BLaER1 treated with 17β-estradiol and CSF1 and Interleukin-3, amounts not matched to agents 10 nM and 100 nM (cell line): ENCODE measurements at regions not wholly inside any gene's neighbourhood (a gene's known extent, or its start where the extent isn't known, plus 50 kb on each side); places are given as distances from the start of the nearest gene placed in this dataset.
A peak's percentile ranks its signal among the peaks of the same experiment; 100 is the strongest.

Source experiments
- H3K27ac ChIP-seq, 11 experiments: shearing (Covaris generic); formaldehyde crosslinking; 2 replicates each; pipeline ENCODE4 v1.8.1; 2022
- H3K27me3 ChIP-seq, 11 experiments: shearing (Covaris generic); formaldehyde crosslinking; 2 replicates each; pipeline ENCODE4 v1.8.1; 2022
- H3K36me3 ChIP-seq, 11 experiments: shearing (Covaris generic); formaldehyde crosslinking; 2 replicates each; pipeline ENCODE4 v1.8.1; 2022
- H3K4me1 ChIP-seq, 10 experiments: shearing (Covaris generic); formaldehyde crosslinking; 2 replicates each; pipeline ENCODE4 v1.8.1; 2022
- H3K4me2 ChIP-seq, 11 experiments: shearing (Covaris generic); formaldehyde crosslinking; 2 replicates each; pipeline ENCODE4 v1.8.1; 2022
- H3K4me3 ChIP-seq, 10 experiments: shearing (Covaris generic); formaldehyde crosslinking; 2 replicates each; pipeline ENCODE4 v1.8.1; 2022
- H3K9ac ChIP-seq, 11 experiments: shearing (Covaris generic); formaldehyde crosslinking; 2 replicates each; pipeline ENCODE4 v1.8.1; 2022
- H3K9me3 ChIP-seq, 11 experiments: shearing (Covaris generic); formaldehyde crosslinking; replicated peaks in 1 of 11; 2 replicates each; pipeline ENCODE4 v1.8.1; 2022
- H4K20me1 ChIP-seq, 11 experiments: shearing (Covaris generic); formaldehyde crosslinking; 2 replicates each; pipeline ENCODE4 v1.8.1; 2022
- Cebpa-rat ChIP-seq, 11 experiments: shearing (Covaris generic); IDR thresholded peaks; 2 replicates each; pipeline ENCODE4 v1.8.1; 2022

GRCh38 chr3:30112411-30112810, 494.0 kb upstream of the TGFBR2 start:
- no peaks in the 10 kb centered on the region for H3K9me3 ChIP-seq
- H3K27ac ChIP-seq, result no peak overlapping the region; a peak in 1 of 22 replicates
- H3K4me2 ChIP-seq, result peak overlapping the region in 1 of 11 experiments; percentile 11; a peak in 1 of 22 replicates
- H3K36me3 ChIP-seq, result no peaks in the 10 kb centered on the region
- H4K20me1 ChIP-seq, result no peaks in the 10 kb centered on the region
- H3K4me1 ChIP-seq, result peaks cover 0 to 15% (median 0%) of the 10 kb centered on the region in 10 experiments; a peak in 6 of 20 replicates
- TF ChIP-seq Cebpa-rat (IDR thresholded peaks at IDR 0.05), result no peak
- H3K9ac ChIP-seq, result no peak overlapping the region
- no peaks in the 10 kb centered on the region for H3K27me3 ChIP-seq
- H3K4me3 ChIP-seq, result no peak overlapping the region

DNA sequence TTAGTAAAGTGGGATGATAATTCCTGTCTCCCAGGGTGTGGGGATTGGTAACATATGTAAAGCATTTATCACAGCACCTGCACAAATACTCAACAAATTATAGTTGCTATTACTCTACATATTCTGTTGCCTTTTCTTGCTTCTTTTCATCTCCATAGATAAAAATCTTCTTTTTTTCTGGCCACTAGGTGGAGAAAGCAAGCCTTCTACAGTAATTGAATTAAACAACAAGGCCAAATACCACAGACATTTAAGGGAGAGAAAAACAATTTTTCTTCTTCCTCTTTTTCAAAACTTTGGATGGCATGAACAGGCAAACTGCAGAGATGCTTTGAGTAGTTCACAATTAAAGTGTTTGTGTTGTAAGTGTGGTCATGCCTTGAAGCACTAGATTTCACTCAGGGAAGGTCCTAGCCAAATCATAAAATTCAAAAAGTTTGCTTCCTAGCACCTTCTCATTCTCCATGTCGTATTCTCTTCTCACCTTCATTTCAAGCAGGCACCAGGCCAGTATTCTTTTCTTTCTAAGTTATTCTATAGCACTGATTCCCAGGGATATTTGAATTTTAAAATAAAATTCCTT, 493.4 kb upstream of the TGFBR2 start:
- Histone ChIP-seq H3K4me1 (peaks cover 0 to 15% (median 0%) of the 10 kb centered on the region in 10 experiments; a peak in 6 of 20 replicates), H3K9ac (no peak overlapping the region), H3K27me3 (no peaks in the 10 kb centered on the region), H3K9me3 (no peaks in the 10 kb centered on the region), H3K4me2 (peak overlapping the region in 1 of 11 experiments; percentile 41; a peak in 1 of 22 replicates), H3K36me3 (no peaks in the 10 kb centered on the region), H3K4me3 (no peak overlapping the region), H4K20me1 (no peaks in the 10 kb centered on the region), H3K27ac (peak overlapping the region in 1 of 11 experiments; percentile 9; a peak in 1 of 22 replicates)
- TF ChIP-seq Cebpa-rat (IDR thresholded peaks at IDR 0.05), result no peak

DNA sequence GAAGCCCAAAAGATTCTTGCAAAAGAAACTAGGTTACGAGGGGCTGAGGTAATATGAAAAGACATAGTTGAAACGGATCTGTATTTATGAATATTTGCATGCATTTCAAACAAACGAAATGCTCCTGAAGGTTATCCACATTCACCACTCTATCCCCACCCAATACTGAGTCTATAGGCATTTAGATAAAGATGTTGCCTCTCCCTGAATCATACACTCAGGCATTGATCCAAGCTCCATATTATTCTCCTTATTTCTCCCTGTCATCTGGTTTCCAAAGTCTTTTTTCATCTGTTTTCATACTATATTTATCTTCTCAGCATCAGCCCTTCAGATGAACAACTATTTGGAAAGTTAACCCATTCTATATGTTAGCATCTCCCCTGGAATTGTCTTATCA, 492.5 kb upstream of the TGFBR2 start:
- H3K27me3 ChIP-seq, result no peaks in the 10 kb centered on the region
- no peak overlapping the region for H3K27ac ChIP-seq
- TF ChIP-seq Cebpa-rat (IDR thresholded peaks at IDR 0.05), result no peak
- no peak overlapping the region for H3K9ac ChIP-seq
- no peaks in the 10 kb centered on the region for H3K36me3 ChIP-seq
- no peaks in the 10 kb centered on the region for H4K20me1 ChIP-seq
- H3K4me1 ChIP-seq, result peaks cover 0 to 15% (median 0%) of the 10 kb centered on the region in 10 experiments; a peak in 6 of 20 replicates
- H3K4me3 ChIP-seq, result no peak overlapping the region
- no peak overlapping the region for H3K4me2 ChIP-seq
- no peaks in the 10 kb centered on the region for H3K9me3 ChIP-seq

- Histone ChIP-seq H4K20me1 (no peaks in the 10 kb centered on the region), H3K27me3 (no peaks in the 10 kb centered on the region), H3K9ac (no peak overlapping the region), H3K27ac (no peak overlapping the region), H3K4me2 (no peak overlapping the region), H3K4me3 (no peak overlapping the region), H3K9me3 (no peaks in the 10 kb centered on the region), H3K36me3 (no peaks in the 10 kb centered on the region), H3K4me1 (peaks cover 0 to 15% (median 0%) of the 10 kb centered on the region in 10 experiments; a peak in 6 of 20 replicates)
- no peak for TF ChIP-seq Cebpa-rat (IDR thresholded peaks at IDR 0.05)
Observed at GRCh38 chr3:30114918-30115317, 491.5 kb upstream of the TGFBR2 start.

DNA sequence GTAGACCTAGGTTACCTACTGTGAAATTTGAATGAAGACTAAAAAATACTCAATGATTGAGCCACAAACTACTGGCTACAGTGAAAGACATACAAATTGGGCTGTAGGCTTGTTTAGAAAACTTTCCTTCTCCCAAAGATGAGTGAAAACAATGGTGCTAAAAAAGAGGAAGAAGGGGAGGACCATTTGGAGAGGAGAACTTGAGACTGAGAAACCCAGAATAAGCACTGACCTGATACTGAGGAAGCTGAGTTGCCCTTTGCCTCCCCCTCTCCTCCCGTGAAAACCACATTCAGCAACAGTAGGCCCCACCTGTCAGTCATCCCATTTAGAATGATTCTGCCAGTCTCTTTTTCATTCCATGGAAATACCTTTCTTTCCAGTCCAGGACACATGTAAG, 484.0 kb upstream of the TGFBR2 start:
- no peak for TF ChIP-seq Cebpa-rat (IDR thresholded peaks at IDR 0.05)
- H3K9ac ChIP-seq, result no peak overlapping the region
- peaks cover 0 to 7% (median 0%) of the 10 kb centered on the region in 10 experiments; a peak in 3 of 20 replicates for H3K4me1 ChIP-seq
- peaks cover 0 to 5% (median under 1%) of the 10 kb centered on the region in 11 experiments; a peak in 4 of 22 replicates for H3K9me3 ChIP-seq
- no peaks in the 10 kb centered on the region for H3K27me3 ChIP-seq
- no peaks in the 10 kb centered on the region for H4K20me1 ChIP-seq
- H3K27ac ChIP-seq, result no peak overlapping the region
- H3K36me3 ChIP-seq, result no peaks in the 10 kb centered on the region
- H3K4me3 ChIP-seq, result no peak overlapping the region
- H3K4me2 ChIP-seq, result no peak overlapping the region

- no peak for TF ChIP-seq Cebpa-rat (IDR thresholded peaks at IDR 0.05)
Observed at GRCh38 chr3:30123224-30123623, 483.2 kb upstream of the TGFBR2 start.

GRCh38 chr3:30123755-30124154, 482.6 kb upstream of the TGFBR2 start:
- TF ChIP-seq Cebpa-rat (IDR thresholded peaks at IDR 0.05), result no peak
- no peak overlapping the region for H3K4me2 ChIP-seq
- H3K36me3 ChIP-seq, result no peaks in the 10 kb centered on the region
- H3K27me3 ChIP-seq, result no peaks in the 10 kb centered on the region
- H3K9me3 ChIP-seq, result peaks cover 3 to 13% (median 10%) of the 10 kb centered on the region in 11 experiments; a peak in 15 of 22 replicates
- H3K9ac ChIP-seq, result no peak overlapping the region
- H4K20me1 ChIP-seq, result no peaks in the 10 kb centered on the region
- no peak overlapping the region for H3K27ac ChIP-seq
- no peak overlapping the region for H3K4me3 ChIP-seq
- peaks cover 0 to 7% (median 0%) of the 10 kb centered on the region in 10 experiments; a peak in 3 of 20 replicates for H3K4me1 ChIP-seq

More at GRCh38 chr3:30123224-30123623, 483.2 kb upstream of the TGFBR2 start:
- Histone ChIP-seq H3K4me1 (peaks cover 0 to 7% (median 0%) of the 10 kb centered on the region in 10 experiments; a peak in 3 of 20 replicates), H3K4me2 (no peak overlapping the region), H3K36me3 (no peaks in the 10 kb centered on the region), H3K27ac (no peak overlapping the region), H3K9ac (no peak overlapping the region), H3K4me3 (no peak overlapping the region), H4K20me1 (no peaks in the 10 kb centered on the region), H3K9me3 (peaks cover 3 to 13% (median 10%) of the 10 kb centered on the region in 11 experiments; a peak in 15 of 22 replicates), H3K27me3 (no peaks in the 10 kb centered on the region)

GRCh38 chr3:30124435-30125370, 481.7 kb upstream of the TGFBR2 start:
- TF ChIP-seq Cebpa-rat (IDR thresholded peaks at IDR 0.05), result no peak
- Histone ChIP-seq H3K27ac (no peak overlapping the region), H3K36me3 (no peaks in the 10 kb centered on the region), H3K9ac (no peak overlapping the region), H3K27me3 (no peaks in the 10 kb centered on the region), H4K20me1 (no peaks in the 10 kb centered on the region), H3K4me1 (peaks cover 0 to 7% (median 0%) of the 10 kb centered on the region in 10 experiments; a peak in 3 of 20 replicates), H3K4me3 (no peak overlapping the region), H3K4me2 (no peak overlapping the region), H3K9me3 (peaks cover 3 to 13% (median 10%) of the 10 kb centered on the region in 11 experiments; a peak in 15 of 22 replicates)

- Histone ChIP-seq H3K27me3 (no peaks in the 10 kb centered on the region), H3K9ac (no peak overlapping the region), H4K20me1 (no peaks in the 10 kb centered on the region), H3K4me3 (no peak overlapping the region), H3K9me3 (peaks cover 3 to 13% (median 10%) of the 10 kb centered on the region in 11 experiments; a peak in 15 of 22 replicates), H3K27ac (no peak overlapping the region), H3K4me2 (no peak overlapping the region), H3K4me1 (no peaks in the 10 kb centered on the region), H3K36me3 (no peaks in the 10 kb centered on the region)
- TF ChIP-seq Cebpa-rat (IDR thresholded peaks at IDR 0.05), result no peak
Observed at GRCh38 chr3:30129765-30130164, 476.6 kb upstream of the TGFBR2 start.
